ENCODE measurements at regions not wholly inside any gene's neighbourhood (a gene's known extent, or its start where the extent isn't known, plus 50 kb on each side); places are given as distances from the start of the nearest gene placed in this dataset.

GRCh38 chr13:104414181-104414580, 1348.0 kb upstream of the SLC10A2 start:
- Histone ChIP-seq H3K9me3 (no peaks in the 10 kb centered on the region), H3K4me3 (ENCODE audit: low read depth in 1 of 2, low read length in 1 of 2) (no peak overlapping the region), H3K27me3 (no peaks in the 10 kb centered on the region), H3K4me1 (ENCODE audit: control insufficient read depth in 1 of 2, insufficient read depth in 1 of 2, low read depth in 1 of 2, low read length in 1 of 2) (no peaks in the 10 kb centered on the region), H3K36me3 (no peaks in the 10 kb centered on the region), H3K27ac (no peak overlapping the region)
- no peak for TF ChIP-seq CTCF (IDR thresholded peaks at IDR 0.05)

- no peaks in the 10 kb centered on the region for H3K4me1 ChIP-seq (ENCODE audit: control insufficient read depth in 1 of 2, insufficient read depth in 1 of 2, low read depth in 1 of 2, low read length in 1 of 2)
- H3K4me3 ChIP-seq (ENCODE audit: low read depth in 1 of 2, low read length in 1 of 2) = no peak overlapping the region
- H3K9me3 ChIP-seq = no peaks in the 10 kb centered on the region
- H3K27me3 ChIP-seq = no peaks in the 10 kb centered on the region
- H3K27ac ChIP-seq = no peak overlapping the region
- no peaks in the 10 kb centered on the region for H3K36me3 ChIP-seq
- no peak for TF ChIP-seq CTCF (IDR thresholded peaks at IDR 0.05)
Observed at GRCh38 chr13:104411141-104411765, 1345.0 kb upstream of the SLC10A2 start.

- no peak overlapping the region for H3K4me3 ChIP-seq (ENCODE audit: low read depth in 1 of 2, low read length in 1 of 2)
- no peaks in the 10 kb centered on the region for H3K4me1 ChIP-seq (ENCODE audit: control insufficient read depth in 1 of 2, insufficient read depth in 1 of 2, low read depth in 1 of 2, low read length in 1 of 2)
- H3K27ac ChIP-seq = no peak overlapping the region
- TF ChIP-seq CTCF (IDR thresholded peaks at IDR 0.05) = no peak
- no peaks in the 10 kb centered on the region for H3K9me3 ChIP-seq
- no peaks in the 10 kb centered on the region for H3K27me3 ChIP-seq
- no peaks in the 10 kb centered on the region for H3K36me3 ChIP-seq
Observed at GRCh38 chr13:104408733-104409132, 1342.5 kb upstream of the SLC10A2 start.

GRCh38 chr13:104404325-104404724, 1338.1 kb upstream of the SLC10A2 start:
- no peaks in the 10 kb centered on the region for H3K4me1 ChIP-seq (ENCODE audit: control insufficient read depth in 1 of 2, insufficient read depth in 1 of 2, low read depth in 1 of 2, low read length in 1 of 2)
- no peaks in the 10 kb centered on the region for H3K36me3 ChIP-seq
- no peak overlapping the region for H3K27ac ChIP-seq
- H3K4me3 ChIP-seq (ENCODE audit: low read depth in 1 of 2, low read length in 1 of 2) = no peak overlapping the region
- no peaks in the 10 kb centered on the region for H3K27me3 ChIP-seq
- TF ChIP-seq CTCF (IDR thresholded peaks at IDR 0.05) = no peak
- H3K9me3 ChIP-seq = no peaks in the 10 kb centered on the region

GRCh38 chr13:104389691-104390090, 1323.5 kb upstream of the SLC10A2 start:
- no peak for TF ChIP-seq CTCF (IDR thresholded peaks at IDR 0.05)
- no peaks in the 10 kb centered on the region for H3K4me1 ChIP-seq (ENCODE audit: control insufficient read depth in 1 of 2, insufficient read depth in 1 of 2, low read depth in 1 of 2, low read length in 1 of 2)
- H3K9me3 ChIP-seq = no peaks in the 10 kb centered on the region
- no peak overlapping the region for H3K27ac ChIP-seq
- no peaks in the 10 kb centered on the region for H3K36me3 ChIP-seq
- no peak overlapping the region for H3K4me3 ChIP-seq (ENCODE audit: low read depth in 1 of 2, low read length in 1 of 2)
- no peaks in the 10 kb centered on the region for H3K27me3 ChIP-seq

- Histone ChIP-seq H3K4me3 (ENCODE audit: low read depth in 1 of 2, low read length in 1 of 2) (no peak overlapping the region), H3K27me3 (no peaks in the 10 kb centered on the region), H3K4me1 (ENCODE audit: control insufficient read depth in 1 of 2, insufficient read depth in 1 of 2, low read depth in 1 of 2, low read length in 1 of 2) (no peaks in the 10 kb centered on the region), H3K36me3 (no peaks in the 10 kb centered on the region), H3K27ac (no peak overlapping the region), H3K9me3 (no peaks in the 10 kb centered on the region)
- no peak for TF ChIP-seq CTCF (IDR thresholded peaks at IDR 0.05)
Observed at GRCh38 chr13:104387510-104387909, 1321.3 kb upstream of the SLC10A2 start.

Data from neutrophil (primary cell).